ENCODE measurements at regions not wholly inside any gene's neighbourhood (a gene's known extent, or its start where the extent isn't known, plus 50 kb on each side); places are given as distances from the start of the nearest gene placed in this dataset.
A peak's percentile ranks its signal among the peaks of the same experiment; 100 is the strongest.

DNA sequence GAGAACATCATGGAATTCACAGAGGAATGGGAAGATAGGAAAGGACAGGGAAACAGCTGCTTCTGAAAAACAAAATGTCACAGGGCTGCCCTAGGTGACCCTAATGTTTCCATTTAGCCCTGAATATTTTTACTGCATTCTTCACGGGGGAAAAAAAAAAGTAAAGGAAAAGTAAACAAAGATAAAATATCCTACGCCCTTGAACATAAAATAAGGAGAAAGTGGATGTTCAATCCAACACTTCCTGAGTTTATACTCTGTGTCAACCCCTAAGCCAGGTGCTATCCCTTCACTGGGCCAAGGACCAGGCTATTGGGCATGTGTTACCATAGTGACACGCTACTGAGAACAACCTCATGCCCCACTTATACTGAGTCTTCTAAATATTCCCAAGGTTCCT lies 84.7 kb downstream of the FAM76B start:
- Histone ChIP-seq H3K9me3 (no peaks in the 10 kb centered on the region), H3K4me1 (peaks cover 5 to 63% (median 21%) of the 10 kb centered on the region in 3 donors), H3K36me3 (no peaks in the 10 kb centered on the region), H3K27ac (peak overlapping the region in 3 of 4 donors; percentile 57 to 65 (median 64)), H3K4me3 (no peak overlapping the region), H3K27me3 (no peaks in the 10 kb centered on the region)
- WGBS, 2 donors, result 44 to 54% methylated on average over 3 of the region's 3 CpGs
- DNase-seq, result no peak
- no peak for TF ChIP-seq POLR2A (IDR thresholded peaks at IDR 0.05)
- TF ChIP-seq, protein P1, sequence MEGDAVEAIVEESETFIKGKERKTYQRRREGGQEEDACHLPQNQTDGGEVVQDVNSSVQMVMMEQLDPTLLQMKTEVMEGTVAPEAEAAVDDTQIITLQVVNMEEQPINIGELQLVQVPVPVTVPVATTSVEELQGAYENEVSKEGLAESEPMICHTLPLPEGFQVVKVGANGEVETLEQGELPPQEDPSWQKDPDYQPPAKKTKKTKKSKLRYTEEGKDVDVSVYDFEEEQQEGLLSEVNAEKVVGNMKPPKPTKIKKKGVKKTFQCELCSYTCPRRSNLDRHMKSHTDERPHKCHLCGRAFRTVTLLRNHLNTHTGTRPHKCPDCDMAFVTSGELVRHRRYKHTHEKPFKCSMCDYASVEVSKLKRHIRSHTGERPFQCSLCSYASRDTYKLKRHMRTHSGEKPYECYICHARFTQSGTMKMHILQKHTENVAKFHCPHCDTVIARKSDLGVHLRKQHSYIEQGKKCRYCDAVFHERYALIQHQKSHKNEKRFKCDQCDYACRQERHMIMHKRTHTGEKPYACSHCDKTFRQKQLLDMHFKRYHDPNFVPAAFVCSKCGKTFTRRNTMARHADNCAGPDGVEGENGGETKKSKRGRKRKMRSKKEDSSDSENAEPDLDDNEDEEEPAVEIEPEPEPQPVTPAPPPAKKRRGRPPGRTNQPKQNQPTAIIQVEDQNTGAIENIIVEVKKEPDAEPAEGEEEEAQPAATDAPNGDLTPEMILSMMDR (IDR thresholded peaks at IDR 0.05), result no peak
- intact Hi-C loops (cut with DNase I), result loop anchor here (5.0 to 10.0 kb wide), 5 partner anchors 57 to 550 kb away; partner anchors contain the start of gene SESN3

DNA sequence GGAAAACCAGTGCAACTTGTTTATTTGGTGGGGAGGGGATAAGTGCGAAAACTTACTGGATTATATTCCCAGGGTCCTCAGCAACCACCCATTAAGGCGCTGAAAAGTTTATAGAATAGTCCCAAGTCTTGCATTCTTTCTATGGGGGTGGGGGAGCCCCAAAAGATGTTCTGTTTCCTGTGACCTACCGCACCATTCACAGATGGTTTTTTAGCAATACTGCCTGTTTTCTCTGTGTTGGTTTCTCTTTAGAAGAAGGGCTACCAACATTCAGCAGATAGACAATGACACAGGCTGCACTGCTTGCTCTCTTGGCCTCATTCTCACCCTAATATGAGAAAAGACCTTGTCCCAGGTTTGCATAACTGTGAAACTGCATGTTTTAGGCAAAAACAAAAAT lies 86.5 kb downstream of the FAM76B start:
- intact Hi-C loops (cut with DNase I), result loop anchor here (5.0 to 10.0 kb wide), 5 partner anchors 59 to 548 kb away; partner anchors contain the start of gene SESN3
- no peak for DNase-seq
- Histone ChIP-seq H3K4me1 (peaks cover 5 to 77% (median 36%) of the 10 kb centered on the region in 3 donors), H3K4me3 (no peak overlapping the region), H3K36me3 (no peaks in the 10 kb centered on the region), H3K9me3 (no peaks in the 10 kb centered on the region), H3K27me3 (no peaks in the 10 kb centered on the region), H3K27ac (peak overlapping the region in 3 of 4 donors; percentile 17 to 65 (median 64))
- WGBS, 2 donors, result 37 to 52% methylated on average over 3 of the region's 3 CpGs
- TF ChIP-seq, protein P1 (IDR thresholded peaks at IDR 0.05), result no peak
- TF ChIP-seq POLR2A (IDR thresholded peaks at IDR 0.05), result no peak

DNA sequence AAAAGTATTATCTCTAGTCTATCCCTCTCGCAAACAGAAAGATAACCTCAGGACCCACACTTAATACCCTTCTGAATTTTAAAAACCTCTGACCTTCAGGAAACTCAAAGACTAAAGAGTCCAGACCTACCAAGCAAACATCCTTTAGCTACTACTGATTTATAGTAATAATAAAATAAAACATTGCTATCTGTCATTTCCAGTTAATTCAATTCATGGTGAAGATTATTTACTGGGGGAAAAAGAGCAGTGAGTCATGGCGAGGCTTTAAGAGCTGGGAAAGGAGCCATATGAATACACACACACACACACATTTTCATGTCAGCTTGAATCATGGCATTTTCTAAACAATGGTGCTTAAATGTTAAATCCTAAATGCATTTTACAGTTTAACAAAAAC lies 87.1 kb downstream of the FAM76B start:
- TF ChIP-seq POLR2A (IDR thresholded peaks at IDR 0.05), result no peak
- TF ChIP-seq, protein P1 (IDR thresholded peaks at IDR 0.05), result no peak
- no peak overlapping the region for H3K4me3 ChIP-seq
- WGBS, 2 donors, result 17 to 24% methylated on average over 2 of the region's 2 CpGs
- no peaks in the 10 kb centered on the region for H3K9me3 ChIP-seq
- no peak for DNase-seq
- H3K36me3 ChIP-seq, result no peaks in the 10 kb centered on the region
- no peaks in the 10 kb centered on the region for H3K27me3 ChIP-seq
- intact Hi-C loops (cut with DNase I), result loop anchor here (5.0 to 10.0 kb wide), 5 partner anchors 60 to 548 kb away; partner anchors contain the start of gene SESN3
- peak overlapping the region in 3 of 4 donors; percentile 17 to 65 (median 64) for H3K27ac ChIP-seq
- peaks cover 5 to 82% (median 38%) of the 10 kb centered on the region in 3 donors for H3K4me1 ChIP-seq

DNA sequence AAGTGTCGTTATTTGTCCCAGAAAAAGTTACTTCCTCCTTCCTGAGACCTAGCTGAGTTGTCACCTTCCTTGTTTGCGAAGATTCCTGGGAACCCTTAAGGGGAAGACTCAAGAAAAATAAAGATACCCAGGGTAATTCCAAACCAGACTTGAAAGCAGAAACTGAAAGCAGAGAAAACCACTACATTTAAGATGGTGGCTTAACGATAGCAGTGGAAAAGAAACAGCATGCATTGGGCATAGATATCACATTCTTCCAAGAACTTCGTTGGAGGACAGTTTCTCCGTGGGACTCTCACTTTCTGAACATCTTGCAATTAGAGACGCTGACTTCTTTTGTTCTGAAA lies 89.1 kb downstream of the FAM76B start:
- Histone ChIP-seq H3K27ac (peak overlapping the region in 2 of 4 donors; percentile 27 to 39), H3K9me3 (no peaks in the 10 kb centered on the region), H3K27me3 (no peaks in the 10 kb centered on the region), H3K4me3 (no peak overlapping the region), H3K4me1 (peaks cover 5 to 82% (median 34%) of the 10 kb centered on the region in 3 donors), H3K36me3 (no peaks in the 10 kb centered on the region)
- no peak for DNase-seq
- WGBS, 2 donors, result 63 to 86% methylated on average over 5 to 6 of the region's 6 CpGs
- intact Hi-C loops (cut with DNase I), result loop anchor here (5.0 to 10.0 kb wide), 5 partner anchors 62 to 546 kb away; partner anchors contain the start of gene SESN3
- no peak for TF ChIP-seq POLR2A (IDR thresholded peaks at IDR 0.05)
- TF ChIP-seq, protein P1 (IDR thresholded peaks at IDR 0.05), result no peak

DNA sequence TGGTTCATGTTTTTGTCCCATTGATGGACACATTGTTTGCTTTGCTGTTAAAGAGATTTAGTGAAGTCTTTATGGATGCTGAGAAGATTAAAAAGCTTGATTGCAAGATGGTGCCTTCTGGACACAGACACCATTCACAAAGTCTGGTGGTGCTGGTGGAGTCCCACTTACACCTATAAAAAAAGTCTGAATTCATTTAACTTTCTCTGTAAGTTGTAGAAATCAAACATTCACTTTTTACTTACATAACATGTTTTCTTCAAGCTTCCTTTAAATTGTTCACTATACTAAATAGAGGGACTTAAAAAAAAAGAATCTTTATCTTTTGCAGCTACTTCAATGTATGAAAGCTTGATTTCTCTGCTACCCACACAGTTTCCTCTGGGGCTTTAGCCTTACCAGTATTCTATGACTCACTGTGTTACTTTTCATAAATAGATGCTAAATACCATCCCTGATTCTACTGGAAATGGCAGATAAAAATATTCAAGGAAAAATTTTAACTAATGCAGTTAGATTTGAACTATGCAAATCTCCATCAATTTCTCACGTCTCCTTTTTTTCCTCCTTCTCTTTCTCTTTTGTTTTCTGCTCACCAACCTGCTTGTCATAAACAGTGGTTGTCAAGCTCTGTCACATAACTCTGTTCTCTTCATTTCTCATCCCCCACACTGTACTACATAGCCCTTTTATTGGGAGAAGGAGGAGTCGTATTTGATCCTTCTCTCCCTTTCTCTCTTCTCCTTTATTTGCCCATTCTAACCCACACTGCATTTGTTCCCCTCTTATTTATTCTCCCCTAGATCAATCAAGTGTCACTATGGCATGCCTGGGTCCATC lies 89.7 kb downstream of the FAM76B start:
- Histone ChIP-seq H3K27me3 (no peaks in the 10 kb centered on the region), H3K4me3 (no peak overlapping the region), H3K27ac (peak overlapping the region in 3 of 4 donors; percentile 27 to 39 (median 31)), H3K4me1 (peaks cover 5 to 76% (median 31%) of the 10 kb centered on the region in 3 donors), H3K9me3 (no peaks in the 10 kb centered on the region), H3K36me3 (no peaks in the 10 kb centered on the region)
- no peak for DNase-seq
- intact Hi-C loops (cut with DNase I), result loop anchor here (5.0 to 10.0 kb wide), 5 partner anchors 62 to 545 kb away; partner anchors contain the start of gene SESN3
- WGBS, 2 donors, result 42 to 56% methylated on average over 2 of the region's 2 CpGs
- TF ChIP-seq, protein P1 (IDR thresholded peaks at IDR 0.05), result no peak
- TF ChIP-seq POLR2A (IDR thresholded peaks at IDR 0.05), result no peak

Data from esophagus squamous epithelium (tissue), 5 donors.